Stimulated activated CD4-positive, alpha-beta T cell treated with anti-CD3 and anti-CD28 coated beads, Interleukin-15, amount 100 ng/mL, for 1 hour (primary cell): ENCODE measurements at regions not wholly inside any gene's neighbourhood (a gene's known extent, or its start where the extent isn't known, plus 50 kb on each side); places are given as distances from the start of the nearest gene placed in this dataset.
"Not testable (repeated sequence)": the region's sequence is repeated elsewhere in the genome, so short reads cannot be mapped to it uniquely, and the experiment has no call there.

ENCODE experiments used
- DNase-seq, 2 donors: peaks; one replicate each; pipeline ENCODE4 v3.0.0-alpha.2; 2020; ENCODE audit warnings: low read depth in 1 of 2, low spot score in 1 of 2

DNA sequence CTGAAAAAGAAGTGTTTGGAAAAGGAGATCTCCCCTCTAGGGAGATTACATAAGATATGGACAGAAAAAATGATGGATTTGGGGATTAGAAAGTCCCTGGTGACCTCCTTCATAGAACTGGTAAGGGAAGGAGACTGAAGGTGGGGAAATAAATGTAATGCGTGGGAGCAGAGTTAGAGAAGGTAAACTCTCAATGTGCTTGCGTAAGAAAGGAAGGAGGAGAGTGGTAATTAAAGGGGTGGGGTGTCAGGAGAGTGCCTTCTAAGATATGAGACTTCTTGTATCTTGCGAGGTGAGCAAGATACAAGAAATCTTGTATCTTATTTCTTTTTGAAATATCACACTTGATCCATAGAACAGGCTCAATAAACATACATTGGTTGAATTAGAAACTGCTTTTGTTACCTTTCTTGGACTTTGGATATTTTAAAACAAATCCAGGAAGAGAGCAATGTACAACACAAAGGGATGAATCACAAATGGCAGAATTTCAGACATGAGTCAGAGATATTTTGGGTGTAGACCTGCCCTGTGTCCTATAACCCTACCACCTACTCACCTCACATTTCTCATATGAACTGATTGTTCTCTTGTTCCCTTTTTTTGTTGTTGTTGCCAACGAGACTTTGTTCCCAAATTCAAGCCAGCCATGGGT, 342.4 kb downstream of the INSIG2 start:
- DNase-seq = no peak

GRCh38 chr2:118425191-118425590, 336.9 kb downstream of the INSIG2 start:
- no peak for DNase-seq

GRCh38 chr2:118423776-118424175, 335.5 kb downstream of the INSIG2 start:
- DNase-seq = no peak

DNA sequence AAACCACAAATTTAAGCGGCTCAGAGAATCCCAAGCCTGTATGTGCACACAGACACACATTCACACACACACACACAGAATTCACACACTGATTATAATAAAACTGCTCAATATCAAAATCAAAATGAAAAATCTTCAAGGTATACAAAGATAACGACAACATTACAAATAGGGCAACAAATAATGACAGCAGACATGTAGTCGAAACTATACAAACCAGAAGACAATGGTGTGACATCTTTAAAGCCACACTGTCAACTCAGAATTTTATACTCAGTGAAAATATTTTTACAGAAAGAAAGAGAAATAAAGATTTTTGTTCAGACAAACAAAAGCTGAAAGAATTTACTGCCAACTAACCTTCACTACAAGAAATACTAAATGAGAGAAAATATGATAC, 333.4 kb downstream of the INSIG2 start:
- DNase-seq = no peak

DNA sequence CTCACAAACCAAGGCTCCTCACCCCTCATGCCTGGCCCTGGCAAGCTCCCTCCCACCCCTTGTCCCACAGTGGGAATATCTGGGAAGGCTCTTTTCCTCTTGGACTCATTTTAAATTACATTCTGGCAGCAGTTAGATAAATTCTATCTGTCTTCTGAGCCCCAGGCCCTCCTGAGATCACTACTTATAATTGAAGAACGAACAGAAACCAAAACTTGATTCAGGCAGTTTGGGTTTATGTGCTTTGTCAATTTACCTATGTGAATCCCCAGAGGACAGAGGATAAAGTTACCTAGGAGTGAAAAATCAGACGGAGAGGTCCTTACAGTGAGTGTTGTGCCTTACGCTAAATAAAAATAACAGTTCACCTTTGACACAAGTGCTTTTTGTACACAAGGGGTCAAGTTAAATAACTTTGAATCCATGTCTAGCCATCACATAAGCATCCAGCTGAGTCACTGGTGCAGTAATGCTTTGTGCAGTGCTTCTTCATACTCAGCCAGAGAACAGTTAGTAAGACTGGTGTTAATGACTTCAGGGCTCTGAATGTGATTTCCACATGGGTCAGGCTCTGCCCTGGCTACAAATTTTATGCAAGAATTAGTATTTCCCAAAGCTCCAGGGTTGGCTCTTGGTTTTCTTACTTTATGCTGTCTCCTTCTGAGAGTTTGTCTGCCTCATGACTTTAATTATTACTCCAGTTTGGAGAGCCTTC, 329.3 kb downstream of the INSIG2 start:
- DNase-seq = no peak

GRCh38 chr2:118415186-118415585, 326.9 kb downstream of the INSIG2 start:
- DNase-seq = not testable (repeated sequence)

GRCh38 chr2:118403658-118404451, 315.6 kb downstream of the INSIG2 start:
- DNase-seq = no peak

DNA sequence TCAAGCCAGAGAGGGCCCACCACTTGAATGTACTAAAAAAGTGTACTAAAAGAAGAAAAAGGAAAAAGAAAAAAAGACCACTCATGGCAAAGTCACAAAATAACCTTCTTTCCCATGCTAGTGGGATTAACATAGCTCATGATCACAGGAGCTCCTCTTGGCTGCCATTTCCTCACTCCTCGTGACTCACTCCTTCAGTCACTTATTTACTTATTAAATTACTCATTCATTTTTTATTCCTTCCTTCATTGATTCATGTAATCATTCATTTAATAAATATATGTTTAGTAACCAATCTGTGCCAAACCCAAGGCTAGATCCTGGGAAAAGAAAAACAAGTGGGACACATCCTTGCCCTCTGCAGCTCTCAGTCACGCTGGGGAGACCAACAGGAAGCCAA, 300.5 kb downstream of the INSIG2 start:
- no peak for DNase-seq

GRCh38 chr2:118387509-118387908, 299.2 kb downstream of the INSIG2 start:
- no peak for DNase-seq

DNA sequence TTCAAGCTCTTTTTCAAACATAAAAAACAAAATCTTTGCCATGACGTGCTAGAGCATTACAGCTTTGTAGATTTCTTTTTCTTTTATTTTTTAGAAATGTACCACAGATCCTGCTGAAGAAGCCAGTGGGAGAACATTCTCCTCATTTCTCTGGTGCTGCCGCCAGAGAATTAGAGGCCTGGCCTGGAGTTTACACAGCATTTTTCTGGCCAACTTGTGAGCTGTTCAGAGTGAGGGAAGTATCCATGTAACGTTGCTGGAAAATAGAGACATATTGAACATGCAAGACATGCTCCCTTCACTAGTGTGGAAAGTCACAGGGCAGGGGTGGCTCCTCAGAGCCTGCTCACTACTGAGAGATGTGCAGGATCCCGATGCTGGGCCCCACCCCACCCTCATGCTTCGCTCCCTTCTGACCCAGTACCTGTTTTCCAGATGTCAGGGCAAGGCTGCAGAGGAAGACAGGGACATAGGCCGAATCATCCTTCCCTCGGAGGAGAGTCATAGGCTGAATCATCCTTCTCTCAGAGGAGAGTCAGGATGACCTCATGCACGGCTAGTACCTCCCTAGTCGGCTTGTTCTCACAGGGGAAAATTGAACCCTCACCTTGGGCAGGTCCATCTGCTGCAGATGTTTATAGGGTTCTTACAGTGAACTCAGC, 298.5 kb downstream of the INSIG2 start:
- DNase-seq = no peak

DNA sequence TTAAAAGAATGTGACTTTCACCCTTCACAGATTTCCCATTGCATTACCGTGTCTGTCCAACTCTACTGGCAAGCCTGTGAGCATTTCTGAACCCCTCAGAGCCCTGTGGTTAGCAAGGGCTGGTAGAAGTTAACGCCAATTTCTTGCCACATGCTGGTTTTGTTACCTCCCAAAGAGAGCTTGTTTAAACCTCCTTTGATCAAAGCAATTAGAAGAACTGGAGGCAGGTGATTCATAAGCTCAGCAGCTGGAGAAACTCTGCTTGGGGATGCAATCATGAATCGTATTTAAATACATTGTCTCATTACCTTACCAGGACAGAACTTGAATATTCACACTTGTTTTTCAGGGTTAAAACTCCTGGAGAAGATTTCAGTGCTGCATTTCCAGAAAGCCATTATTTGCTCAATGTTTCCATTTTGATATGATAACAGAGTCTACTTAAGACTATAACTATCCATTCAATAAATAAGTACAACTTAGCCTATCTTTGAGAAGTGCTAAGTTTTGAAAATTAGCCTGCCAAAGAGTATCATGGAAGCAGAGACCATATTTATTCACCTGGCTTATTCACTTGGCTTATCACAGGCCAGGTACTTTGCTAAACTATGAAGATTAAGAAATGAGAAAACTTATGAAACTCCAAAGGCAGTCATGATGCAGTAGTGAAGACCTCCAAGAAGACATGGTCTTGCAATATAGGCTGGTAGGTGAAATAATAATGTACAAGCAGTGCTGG, 292.8 kb downstream of the INSIG2 start:
- DNase-seq = no peak

GRCh38 chr2:118375907-118376485, 287.7 kb downstream of the INSIG2 start:
- DNase-seq = no peak

DNA sequence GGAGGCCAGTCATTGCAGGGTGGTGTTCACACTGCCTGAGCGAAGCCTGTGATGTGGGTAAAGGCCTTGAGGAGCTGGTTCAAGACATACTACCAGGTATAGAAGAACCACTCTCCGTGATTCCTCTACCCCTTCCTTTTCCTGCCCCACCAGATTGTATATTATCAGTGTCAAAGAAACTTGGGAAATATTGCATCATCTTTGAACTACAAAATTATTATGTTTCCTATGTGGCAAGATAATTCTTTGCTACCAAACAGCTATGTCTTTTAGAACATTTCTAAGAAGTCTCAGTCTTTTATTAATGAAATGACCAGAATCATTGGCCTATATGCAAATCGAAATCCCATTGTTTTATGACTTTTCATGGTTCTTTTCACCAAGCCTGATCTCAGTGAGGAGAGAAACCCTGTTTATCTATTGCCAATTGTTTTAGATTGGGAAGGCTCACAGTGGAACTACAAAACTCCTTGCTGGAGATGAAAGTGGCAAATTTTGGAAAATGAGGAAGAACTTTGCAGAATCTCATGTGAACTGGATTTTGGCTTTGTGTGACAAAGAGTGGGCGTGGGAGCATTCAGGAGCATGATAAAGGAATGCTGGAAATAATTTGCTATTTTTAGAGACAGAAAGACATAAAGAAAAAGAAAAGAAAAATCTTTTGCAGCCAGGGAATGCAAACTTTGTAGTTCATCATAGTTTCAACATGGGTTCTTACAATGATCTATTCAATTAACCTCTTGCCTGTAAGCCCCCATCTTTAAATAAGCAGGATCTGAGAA, 286.9 kb downstream of the INSIG2 start:
- DNase-seq = no peak

DNA sequence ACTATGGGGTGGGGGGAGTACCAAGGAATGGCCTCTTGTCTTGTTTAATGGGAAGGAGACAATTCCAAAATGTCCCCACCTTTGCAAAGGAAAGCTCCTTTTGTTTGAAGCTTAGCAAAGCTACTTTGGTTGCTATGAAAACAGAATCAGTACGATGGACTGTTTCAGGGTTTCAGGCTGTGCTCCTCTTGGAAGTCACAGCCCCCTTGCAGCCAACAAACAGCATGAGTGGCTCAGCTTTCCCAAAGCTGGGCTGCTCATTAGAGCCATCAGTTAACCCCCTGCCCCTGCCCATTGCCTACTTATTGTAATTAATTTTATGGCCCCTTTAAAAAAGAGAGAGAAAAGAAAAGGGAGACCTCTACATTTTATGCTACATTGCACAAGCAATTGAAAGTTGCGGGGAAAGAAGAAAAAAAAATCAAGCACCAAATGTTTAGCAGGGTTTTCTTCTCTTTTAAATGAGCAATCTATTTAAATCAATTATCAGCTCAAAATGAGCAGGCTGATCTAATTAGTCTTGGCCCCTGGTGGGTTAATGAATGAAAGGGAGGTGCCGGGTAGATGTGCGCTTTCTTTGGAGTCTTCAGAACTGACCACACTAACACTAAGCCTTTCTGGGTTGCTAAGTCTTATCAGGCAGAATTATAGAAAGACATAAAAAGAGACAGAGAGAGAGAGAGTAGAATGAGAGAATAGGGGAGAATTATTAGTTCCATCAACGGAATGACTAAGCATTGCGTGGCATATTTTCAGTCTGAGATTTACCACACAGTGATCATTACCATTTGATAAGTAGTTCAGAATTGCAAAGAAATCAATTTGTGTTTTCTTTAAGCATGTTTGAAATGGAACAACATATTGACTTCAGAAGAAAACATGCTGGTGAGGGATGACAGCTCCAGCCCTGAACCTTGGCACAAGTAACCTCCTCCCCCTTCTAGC, 284.9 kb downstream of the INSIG2 start:
- no peak for DNase-seq

GRCh38 chr2:118371515-118371914, 283.2 kb downstream of the INSIG2 start:
- no peak for DNase-seq

DNA sequence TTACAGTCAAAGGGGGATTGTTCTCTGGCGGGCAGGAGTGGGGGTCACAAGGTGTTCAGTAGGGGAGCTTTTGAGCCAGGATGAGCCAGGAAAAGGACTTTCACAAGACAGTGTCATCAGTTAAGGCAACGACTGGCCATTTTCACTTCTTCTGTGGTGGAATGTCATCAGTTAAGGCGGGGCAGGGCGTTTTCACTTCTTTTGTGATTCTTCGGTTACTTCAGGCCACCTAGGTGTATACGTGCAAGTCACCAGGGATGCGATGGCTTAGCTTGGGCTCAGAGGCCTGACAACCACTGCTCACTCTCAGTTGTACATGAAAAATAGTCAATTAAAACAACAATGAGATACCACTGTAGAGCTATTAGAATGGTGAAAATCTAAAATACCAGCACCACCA, 281.2 kb downstream of the INSIG2 start:
- not testable (repeated sequence) for DNase-seq

DNA sequence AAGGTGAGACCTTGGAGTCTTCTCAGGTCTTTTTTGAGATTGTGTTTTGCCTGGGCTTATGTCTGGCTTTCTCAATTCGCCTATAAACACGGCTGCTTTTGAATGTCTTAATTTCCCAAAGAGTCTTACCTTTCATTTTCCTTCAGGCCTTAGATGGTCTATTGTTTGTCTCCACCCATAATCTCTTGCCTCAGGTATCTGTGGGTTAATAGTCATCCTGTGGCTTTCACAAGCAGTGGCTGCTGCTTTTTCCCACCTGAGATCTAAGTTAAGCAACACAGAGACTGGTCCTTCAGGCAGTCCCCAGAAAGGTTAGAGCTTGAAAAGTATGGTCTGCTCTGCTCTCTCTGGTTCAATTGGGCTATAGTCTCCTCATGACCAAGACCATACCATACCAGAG, 275.3 kb downstream of the INSIG2 start:
- no peak for DNase-seq

DNA sequence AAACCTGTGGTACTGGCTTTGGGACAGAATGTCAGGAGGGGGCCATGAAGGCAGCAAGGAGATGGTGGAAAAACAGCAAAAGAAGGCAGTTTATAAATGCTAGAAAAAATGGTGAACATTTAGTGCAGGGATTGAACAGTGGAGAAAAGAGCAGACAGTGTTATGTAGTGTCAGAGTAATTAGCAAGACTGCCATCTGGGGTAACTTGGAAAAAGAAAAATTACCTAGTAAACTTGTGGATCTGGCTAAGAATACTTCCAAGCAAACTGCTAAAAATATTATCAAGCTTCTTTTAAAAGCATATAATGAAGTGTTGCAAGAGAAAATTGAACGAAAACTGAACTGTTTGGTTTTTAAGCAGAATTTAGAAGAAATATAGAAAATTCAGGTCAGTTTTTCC, 267.8 kb downstream of the INSIG2 start:
- DNase-seq = no peak

GRCh38 chr2:118351796-118352195, 263.5 kb downstream of the INSIG2 start:
- no peak for DNase-seq
